Activated gamma-delta T cell treated with Interleukin-2 at 50 U/mL for 16 hours (primary cell): ENCODE measurements at regions not wholly inside any gene's neighbourhood (a gene's known extent, or its start where the extent isn't known, plus 50 kb on each side); places are given as distances from the start of the nearest gene placed in this dataset.

Experiments
- DNase-seq: peaks from one replicate; pipeline ENCODE4 v3.0.0-alpha.2; 2020

DNA sequence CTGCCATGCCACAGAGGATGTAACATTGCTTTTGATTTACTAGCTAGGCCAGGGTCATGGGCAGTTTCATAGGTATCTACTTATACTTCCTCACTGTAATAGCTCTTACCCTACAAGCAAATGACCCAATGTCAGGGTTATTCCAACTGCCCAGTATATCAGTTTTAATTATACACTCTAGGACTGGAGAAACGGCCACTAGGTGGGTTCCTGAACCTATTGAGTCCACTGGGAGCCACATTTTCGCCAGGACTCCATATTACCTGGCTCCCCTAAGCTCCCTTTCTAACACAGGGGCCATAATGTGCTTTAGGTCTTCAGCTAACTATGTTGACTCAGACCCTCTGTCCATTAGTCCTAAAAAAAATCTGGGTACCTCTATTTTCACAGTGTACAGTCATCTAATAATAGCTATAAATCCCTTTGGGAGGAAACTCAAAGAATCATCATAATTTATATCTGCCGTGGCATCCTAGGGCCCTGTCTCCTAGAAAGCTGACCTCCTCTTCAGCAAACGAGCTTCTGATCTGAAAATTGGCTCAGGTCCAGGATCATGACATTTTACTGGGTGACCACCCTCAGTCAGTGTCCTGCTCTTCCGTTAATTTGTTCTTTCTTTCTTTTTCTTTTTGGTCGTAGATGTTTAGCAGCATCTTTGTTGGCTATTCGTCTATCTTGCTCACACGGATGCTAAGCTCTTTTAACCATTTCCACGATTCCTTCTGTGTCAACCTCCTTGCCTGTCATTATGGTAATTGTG lies 244.3 kb downstream of the FAM76B start:
- DNase-seq = no peak

DNA sequence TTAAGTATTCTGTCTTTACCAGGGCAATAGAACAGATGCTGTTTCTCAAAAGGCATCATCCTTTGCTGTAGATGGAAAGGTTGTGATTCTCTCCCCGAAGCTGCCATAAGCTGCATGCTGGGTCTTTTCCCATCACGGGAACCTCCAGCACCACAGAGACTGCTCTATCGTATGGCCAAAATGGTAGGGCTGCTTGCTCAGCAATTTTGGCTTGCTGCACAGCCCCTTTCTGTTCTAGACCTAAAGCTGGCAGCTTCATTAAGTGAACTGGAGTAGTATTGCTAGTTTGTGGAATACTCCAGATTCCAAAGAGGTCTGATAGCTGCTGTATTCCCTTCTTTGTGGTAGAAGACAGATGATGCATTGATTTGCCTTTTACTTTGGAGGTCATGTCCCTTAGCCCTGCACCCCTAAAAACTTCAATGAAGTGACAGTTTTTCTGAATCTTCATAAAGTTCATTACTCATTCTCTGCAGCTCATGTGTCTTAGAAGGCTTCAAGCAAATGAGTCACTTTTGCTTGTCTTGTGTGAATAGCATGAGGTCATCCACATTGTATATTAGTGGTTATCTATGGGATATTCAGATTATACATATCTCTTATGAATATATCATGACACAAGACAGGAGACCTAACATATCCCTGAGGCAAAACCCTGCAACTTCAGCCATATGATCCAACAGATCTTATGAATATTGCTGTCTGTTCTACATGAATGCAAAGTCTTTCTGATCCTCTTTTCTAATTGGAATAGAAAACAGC lies 245.3 kb downstream of the FAM76B start:
- DNase-seq = no peak

DNA sequence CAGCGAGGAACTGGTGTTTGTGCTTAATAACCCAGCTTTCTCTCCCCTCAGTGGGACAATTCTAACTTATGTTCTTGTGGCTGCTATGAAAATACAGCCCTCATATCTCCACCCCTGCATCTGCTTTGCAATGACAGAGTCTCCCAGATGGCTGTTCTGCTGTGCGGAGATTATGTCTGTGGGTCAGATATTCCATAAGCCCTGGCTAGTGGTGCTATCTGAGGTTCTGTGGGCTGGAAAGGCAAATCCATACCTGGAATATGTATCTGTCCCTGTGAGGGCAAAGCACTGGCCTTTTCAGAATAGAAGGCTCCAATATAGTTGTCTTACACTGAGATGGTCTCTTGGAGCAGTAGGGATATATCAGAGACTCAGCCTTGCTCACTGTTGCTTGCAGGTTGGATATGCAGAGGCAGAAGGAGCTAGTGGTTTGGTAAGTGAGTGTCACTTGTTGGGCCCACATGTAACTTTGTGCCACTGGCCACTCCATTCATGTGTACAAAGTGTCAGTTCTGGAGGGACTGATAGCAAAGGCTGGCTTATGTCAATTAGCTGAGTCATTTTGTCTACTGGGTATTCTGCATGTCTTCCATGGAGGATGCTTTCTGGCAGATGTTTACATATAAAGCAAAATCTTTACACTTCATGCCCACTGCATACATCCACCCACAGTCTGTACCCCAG lies 246.6 kb downstream of the FAM76B start:
- DNase-seq = no peak

DNA sequence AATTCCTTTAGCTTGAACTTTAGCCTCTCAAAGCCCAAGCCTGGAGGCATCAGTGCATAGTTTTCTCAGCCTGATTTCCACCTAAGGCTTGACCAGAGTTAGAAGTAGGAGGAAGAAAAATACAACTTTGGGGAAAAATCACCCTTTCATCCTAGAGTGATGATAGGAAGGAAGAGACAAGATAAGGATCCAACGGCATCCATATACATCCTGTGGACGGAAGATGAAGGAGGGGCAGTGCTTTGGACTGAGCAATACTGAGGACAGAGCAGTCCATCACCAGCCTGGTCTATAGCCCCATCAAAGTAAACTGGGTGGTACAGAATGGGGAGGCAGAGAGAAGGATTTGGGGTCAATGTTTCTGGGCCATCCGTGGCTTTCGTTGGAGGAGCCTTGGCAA lies 247.9 kb downstream of the FAM76B start:
- DNase-seq = no peak

DNA sequence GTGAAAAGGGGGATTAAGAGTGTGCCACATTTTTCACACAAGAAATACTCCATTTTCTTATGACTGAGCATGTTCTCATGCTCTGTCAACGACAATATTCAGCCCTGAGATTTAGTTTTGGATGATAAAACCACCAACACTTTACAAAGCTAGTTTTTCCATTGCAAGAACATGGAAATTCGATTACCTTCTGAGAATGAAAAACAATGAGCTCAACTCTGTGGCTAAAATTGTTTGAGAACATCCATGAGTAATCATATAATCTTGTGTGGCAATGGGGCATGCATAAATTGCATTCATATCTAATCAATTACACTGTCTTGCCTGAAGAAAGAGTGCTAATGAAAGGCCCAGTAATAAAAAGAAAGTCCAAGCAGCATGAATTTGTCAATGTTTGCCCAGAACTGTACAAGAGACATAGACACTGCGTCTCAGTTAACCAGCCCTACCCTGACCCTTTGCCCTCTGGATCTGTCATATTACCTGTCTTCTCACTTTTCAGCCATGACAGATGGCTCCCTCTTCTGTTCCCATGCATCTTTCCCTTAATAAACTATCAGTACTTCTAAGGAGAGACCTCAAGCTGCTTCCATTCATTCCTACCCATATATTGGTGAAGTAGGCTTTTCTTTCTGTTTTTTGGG lies 253.4 kb downstream of the FAM76B start:
- no peak for DNase-seq

DNA sequence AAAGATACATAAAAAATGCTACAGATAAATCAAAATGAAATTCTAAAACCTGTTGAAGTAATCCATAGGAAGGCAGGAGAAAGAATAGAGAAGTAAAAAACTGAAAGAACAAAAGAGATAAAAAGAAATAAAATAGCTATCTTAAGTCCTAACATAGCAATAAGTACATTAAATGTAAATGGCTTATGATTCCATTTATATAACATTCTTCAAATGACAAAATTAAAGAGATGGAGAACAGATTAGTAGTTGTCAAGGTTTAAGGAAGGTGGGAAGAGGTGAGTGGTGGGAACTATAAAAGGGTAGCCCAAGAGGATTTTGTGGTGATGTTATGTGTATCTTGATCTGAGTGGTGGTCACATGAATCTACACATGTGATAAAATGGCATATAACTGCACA lies 254.8 kb downstream of the FAM76B start:
- no peak for DNase-seq

DNA sequence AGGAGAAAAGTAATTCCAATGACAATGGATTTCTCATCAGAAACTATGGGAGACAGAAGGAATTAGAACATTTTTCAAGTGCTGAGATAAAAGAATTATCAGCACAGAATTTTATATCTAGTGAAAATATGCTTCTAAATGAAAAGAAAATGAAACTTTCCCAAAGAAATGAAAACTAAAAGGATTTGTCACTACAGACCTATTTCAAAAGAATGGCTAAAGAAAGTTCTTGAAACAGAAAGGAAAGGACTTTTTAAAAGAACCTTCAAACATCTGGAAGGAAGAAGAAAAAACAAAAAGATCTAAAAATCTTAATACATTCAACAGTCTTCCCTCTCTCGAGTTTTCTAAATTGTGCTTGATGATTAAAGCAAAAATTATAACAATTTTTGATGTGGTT lies 255.4 kb downstream of the FAM76B start:
- DNase-seq = no peak

DNA sequence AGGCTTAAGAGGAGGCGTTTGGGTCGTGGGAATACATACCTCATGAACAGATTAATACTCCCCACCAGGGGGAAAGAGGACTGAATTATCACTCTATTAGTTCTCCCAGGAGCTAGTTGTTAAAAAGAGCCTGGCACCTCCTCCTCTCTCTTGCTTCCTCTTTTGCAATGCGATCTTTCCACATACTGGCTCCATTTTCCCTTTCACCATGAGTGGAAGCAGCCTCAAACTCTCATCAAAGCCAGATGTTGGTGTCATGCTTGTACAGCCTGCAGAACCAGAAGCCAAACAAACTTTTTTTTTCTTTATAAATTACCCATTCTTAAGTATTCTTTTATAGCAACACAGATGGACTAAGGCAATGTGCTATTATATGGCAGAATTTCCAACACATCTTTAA lies 258.5 kb downstream of the FAM76B start:
- no peak for DNase-seq

DNA sequence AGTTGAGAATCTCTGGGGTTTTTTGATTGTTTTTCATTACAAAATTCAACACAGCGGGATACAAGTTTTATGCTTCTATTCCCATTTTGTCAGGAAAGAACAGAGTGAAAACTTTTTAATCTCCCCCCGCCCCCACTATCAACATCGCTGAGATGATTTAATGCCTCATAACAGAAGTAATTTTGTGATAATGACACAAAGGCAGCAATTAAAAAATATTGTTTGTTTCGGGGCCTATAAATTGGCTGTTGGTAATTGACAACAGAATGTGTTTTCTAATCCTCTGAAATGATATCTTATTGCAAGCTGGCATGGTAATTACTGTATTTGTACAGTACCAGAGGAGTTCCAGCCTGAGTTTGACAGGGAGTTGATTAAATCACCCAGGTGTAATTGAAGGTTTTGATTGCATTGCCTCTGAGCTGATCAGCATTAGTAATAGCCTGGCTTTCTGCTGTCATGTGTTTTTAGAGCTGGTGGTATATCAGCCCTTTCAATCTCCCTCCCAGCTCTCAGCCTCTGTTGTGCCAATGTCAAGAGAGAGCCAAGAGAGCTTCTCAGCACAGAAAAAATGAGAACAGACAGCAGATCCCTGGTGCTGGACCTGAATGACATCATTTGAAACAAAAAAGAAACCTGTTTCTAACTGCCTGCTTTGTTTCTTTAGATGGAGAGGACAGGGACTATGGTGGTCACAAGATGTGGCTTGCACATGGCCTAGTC lies 265.1 kb downstream of the FAM76B start:
- no peak for DNase-seq

DNA sequence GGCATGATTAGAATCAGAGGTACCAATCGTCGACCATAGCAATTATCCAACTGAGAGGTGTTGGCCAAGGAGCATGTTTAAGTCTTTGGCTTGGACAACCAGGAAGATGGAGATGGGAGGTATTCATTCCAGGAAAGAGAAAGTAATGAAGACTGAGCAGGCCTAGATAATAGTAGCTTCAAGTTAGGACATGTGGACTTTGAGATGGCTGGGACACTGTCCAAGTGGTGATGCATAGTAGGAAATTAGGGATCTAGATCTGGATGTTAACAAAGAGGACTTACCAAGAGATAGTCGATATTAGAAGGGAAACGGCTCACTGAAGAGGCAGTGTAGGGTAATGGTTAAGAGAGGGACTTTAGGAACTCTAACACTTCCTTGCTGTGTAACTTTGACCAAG lies 266.7 kb downstream of the FAM76B start:
- no peak for DNase-seq

DNA sequence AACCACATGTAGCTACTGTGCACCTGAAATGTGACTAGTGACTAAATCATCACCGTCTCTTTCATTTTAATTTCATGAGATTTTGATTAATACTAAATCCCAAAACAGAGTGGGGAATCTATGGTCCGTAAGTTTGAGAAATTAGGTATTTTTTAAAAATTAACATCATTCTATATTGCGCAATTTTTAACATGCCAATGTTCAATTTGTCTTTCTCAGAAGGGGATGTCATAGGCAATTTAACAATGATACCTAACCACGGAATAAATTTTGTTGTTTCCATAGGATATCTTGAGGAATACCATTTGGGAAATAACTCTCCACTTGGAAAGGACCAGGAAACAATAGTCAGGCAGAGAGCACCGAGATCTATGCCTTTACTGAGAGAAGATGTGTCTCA lies 267.7 kb downstream of the FAM76B start:
- DNase-seq = no peak

DNA sequence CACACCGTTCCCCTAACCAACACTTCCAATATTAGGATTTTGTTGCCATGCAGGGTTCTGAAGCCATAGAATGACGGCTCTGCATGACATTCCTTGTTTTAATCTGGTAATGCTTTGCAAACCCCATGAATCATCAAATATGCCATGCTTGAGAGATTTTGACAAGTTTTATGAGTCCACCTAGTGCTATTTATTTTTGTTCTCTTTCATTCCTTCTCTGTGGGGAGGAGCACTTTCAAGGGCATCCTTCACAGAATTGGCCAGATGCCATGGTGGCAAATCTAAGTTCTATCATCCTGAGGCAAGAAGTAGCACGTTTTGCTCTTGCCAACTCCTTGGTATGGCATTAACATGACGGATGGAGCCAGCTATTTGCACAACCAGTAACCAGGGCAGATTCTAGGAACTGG lies 268.4 kb downstream of the FAM76B start:
- DNase-seq = no peak

DNA sequence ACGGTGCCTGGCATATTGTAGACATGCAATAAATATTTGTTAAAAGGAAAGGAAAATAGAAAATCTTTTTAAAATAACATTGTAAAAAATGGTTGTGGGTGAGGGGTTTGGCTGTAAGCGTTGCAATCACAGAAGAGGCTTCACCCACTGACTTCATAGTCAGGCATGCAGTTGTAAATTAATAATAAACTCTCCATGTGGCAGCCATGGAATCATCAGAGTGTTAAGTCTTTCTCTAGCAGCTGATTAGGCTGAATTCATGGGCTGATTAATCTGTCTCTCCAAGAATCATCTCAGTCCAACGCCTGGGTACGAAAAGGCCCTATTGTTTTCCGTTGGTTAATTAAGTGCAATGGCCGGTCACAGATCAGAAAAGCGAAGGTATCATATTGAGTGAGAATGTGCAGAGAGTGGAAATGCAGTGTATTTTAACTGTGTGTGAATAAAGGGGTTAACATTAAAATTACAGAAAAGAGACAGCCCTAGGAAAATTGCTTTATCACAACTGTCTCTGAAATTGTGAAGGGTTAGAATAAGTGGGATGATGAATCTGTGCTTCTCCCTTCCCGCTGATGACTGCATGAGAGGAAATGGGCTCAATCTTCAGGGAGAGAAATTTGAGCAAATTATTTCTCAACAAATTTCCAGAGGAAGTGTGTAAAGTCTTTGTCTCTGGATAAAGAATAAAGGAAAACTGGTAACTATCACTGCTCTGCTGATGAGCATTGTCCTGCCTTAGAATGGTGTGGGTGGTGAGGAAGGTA lies 269.0 kb downstream of the FAM76B start:
- no peak for DNase-seq

DNA sequence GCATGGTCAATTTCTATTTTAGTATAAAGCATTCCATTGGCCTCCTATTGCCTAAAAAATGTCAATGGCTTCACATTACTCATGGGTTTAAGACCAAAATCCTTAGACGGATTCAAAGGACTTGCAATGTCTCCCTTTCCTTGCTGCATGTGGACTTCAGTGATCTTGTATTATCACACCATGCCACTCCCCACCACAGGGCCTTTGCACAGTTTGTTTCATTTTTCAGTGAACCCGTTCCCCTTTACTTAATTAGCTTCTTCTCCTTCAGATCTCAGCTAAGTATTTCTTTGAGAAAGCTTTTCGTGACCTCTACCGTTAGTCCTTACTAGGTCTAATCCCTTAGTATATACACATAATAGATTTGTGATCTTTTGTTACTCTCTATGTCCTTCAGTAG lies 269.7 kb downstream of the FAM76B start:
- DNase-seq = no peak

DNA sequence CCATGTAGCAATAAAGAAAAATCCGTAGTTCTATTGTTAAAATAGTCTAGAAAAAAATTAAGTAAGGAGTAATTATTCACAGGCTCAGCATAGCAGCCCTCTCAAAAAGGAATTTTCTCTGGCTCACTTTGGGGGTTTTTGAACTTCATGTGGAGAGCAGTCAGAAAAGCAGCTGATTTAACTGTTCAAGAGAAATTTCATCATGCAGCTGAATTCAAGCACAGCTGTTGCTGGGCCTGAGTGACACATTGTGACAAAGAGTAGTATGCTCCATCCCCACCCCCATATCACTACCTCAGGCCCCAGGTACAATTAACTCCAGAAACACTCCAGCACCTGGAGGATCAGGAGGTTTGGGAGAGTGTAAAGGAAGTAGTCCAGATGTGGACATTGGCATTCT lies 272.1 kb downstream of the FAM76B start:
- no peak for DNase-seq

DNA sequence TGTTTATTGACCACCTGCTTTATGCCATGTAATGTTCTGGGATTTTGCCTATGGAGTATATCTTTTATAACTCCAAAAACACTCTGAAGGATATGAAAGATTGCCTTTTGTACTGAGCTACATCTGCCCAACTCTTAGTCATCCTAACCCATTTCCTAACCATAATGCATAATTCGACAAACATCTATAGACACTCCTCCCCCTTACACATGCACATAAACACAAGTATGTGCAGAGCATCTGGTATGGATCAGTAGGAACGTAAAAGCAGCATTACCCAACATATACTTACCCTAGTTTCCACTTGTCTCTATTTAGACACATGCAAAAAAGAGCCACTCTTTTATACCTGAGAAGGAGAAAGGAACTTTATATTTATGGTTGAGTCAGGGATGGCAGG lies 272.8 kb downstream of the FAM76B start:
- DNase-seq = no peak

DNA sequence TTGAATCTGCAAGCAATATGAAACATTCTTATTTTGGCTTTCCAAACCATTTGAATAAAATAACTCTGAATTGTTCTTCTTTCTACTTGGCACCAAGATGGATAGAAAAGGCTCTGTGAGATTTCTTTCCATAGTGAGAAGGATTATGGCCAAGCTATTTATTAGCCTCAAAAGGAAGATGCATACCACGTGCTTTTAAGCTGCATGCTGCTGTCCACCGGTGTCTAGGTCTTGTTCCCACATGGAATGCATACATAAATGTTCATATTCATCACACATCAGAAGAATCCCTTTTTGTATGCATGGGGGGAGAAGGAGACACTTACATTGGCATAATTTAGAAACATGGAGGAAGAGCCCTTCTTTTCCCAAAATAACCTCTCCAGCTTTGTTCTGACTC lies 273.4 kb downstream of the FAM76B start:
- DNase-seq = no peak

DNA sequence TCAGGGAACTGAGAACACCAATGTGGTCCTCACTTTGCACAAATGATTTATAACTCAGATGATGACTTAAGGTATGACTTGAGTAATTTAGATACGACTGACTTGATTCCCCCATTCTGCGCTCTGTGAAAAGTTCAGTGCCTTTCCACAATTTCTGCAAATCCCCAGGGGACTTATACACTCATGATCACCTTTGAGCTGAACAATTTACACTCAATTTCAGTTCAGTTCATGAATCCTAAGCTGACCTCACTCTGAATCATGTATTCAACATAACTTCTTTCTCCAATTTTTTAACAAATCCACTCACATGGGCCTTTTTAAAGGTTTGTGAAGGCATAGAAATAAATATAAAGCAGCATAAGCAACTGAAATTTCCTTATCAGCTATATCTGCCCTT lies 274.2 kb downstream of the FAM76B start:
- DNase-seq = no peak

DNA sequence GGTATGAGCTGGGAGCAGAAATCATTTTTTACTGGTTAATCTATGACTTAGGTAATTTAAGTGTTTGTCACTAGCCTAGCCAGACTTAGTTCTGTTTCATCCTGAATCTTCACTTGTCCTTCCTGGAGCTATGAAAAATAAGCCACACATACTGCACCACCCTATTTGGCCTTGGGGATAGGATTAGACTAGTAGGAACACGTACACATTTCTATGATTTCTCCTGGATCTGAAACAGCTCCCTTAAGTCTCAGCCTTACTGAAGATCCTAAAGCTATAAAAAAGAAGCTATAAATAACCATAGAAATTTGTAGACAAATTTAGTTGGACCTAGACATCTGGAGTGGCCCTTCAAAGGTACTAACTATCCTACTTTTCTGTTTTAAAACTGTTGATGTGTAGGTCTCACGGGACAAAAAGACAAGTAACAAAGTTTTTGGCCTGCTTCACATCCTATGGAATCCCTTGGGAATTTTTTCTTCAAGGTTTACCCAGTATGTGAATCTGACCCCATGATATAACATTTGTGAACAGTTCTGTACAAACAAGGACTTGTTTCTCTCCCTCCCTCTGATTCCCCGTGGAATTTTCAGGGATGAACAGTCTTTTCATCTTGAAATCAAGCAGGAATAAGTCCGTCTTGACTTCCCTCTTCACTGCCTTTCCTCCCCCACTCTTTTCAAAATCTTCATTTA lies 275.0 kb downstream of the FAM76B start:
- no peak for DNase-seq

DNA sequence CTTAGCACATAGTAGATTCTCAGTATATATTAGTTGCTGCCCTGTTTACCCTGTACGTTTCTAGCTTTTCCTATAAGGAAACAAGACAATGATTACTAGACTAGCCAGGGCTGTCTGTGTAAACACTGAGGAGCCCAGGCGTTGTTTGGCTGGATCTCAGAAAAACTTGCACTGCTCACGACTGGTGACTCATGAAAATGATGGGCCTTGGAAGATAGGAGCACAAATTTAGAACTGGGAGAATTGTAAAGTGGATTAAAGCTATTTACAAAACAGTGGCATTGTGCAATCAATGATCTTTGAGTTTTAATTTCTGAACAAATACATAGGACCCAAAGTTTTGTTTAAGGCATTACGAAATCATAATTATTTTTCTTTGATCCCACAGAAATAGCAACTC lies 276.9 kb downstream of the FAM76B start:
- no peak for DNase-seq

DNA sequence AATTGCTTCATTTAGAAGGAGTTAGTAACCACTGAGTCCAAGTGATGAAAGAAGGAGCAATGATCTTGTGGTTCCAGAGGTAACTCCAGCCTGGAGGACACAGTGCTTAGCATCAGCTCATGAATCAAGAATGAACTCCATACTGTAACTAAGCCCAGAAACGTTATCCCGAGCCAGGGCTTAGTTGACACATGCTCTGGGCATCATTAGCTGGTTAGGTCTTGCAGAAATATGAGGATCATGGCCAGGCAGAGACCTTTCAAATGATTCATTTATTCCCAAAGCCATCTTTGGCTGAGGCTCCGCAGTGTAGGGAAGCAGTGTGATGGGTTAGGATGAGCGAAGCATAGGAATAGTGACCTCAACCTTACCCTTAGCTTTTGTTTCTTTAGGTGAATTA lies 277.4 kb downstream of the FAM76B start:
- DNase-seq = no peak
